Thymus (tissue), 11 donors: ENCODE measurements at regions not wholly inside any gene's neighbourhood (a gene's known extent, or its start where the extent isn't known, plus 50 kb on each side); places are given as distances from the start of the nearest gene placed in this dataset.
"Not testable (repeated sequence)": the region's sequence is repeated elsewhere in the genome, so short reads cannot be mapped to it uniquely, and the experiment has no call there.

Experiments
- DNase-seq, 9 donors: peaks; one replicate each; pipeline ENCODE4 v3.0.0-alpha.2; 2013; ENCODE audit warnings: low spot score in 9 of 9, low read depth in 6 of 9, missing footprints in 1 of 9
- H3K27ac ChIP-seq, 2 donors: one replicate each; pipeline ENCODE4 v1.5.1; 2013; ENCODE audit warnings: control low read depth in 1 of 2, low read depth in 1 of 2, low read length in 1 of 2, mild to moderate bottlenecking in 1 of 2, moderate library complexity in 1 of 2
- H3K27me3 ChIP-seq, 2 donors: one replicate each; pipeline ENCODE4 v1.5.1; 2013; ENCODE audit warnings: low read length in 1 of 2; ENCODE audit not compliant: control insufficient read depth in 2 of 2, insufficient read depth in 1 of 2
- H3K36me3 ChIP-seq, 2 donors: one replicate each; pipeline ENCODE4 v1.5.1; 2013; ENCODE audit warnings: low read length in 1 of 2, mild to moderate bottlenecking in 1 of 2, moderate library complexity in 1 of 2; ENCODE audit not compliant: control insufficient read depth in 2 of 2, insufficient read depth in 2 of 2
- H3K4me1 ChIP-seq, 2 donors: one replicate each; pipeline ENCODE4 v1.5.1; 2013; ENCODE audit warnings: low read length in 2 of 2; ENCODE audit not compliant: control insufficient read depth in 2 of 2, insufficient read depth in 2 of 2
- H3K4me3 ChIP-seq, 2 donors: one replicate each; pipeline ENCODE4 v1.5.1; 2013; ENCODE audit warnings: low read length in 2 of 2, control low read depth in 1 of 2, mild to moderate bottlenecking in 1 of 2
- H3K9me3 ChIP-seq, 2 donors: one replicate each; pipeline ENCODE4 v1.5.1; 2013; ENCODE audit warnings: low read length in 1 of 2, mild to moderate bottlenecking in 1 of 2; ENCODE audit not compliant: control insufficient read depth in 2 of 2, insufficient read depth in 1 of 2
- WGBS: extraction: QIAGEN DNeasy Blood & Tissue Kit; methylation state at CpG from one replicate; pipeline ENCODE4 v1.1.7; 2013; 5-methylcytosine and 5-hydroxymethylcytosine counted together
- donor health status: healthy.

DNA sequence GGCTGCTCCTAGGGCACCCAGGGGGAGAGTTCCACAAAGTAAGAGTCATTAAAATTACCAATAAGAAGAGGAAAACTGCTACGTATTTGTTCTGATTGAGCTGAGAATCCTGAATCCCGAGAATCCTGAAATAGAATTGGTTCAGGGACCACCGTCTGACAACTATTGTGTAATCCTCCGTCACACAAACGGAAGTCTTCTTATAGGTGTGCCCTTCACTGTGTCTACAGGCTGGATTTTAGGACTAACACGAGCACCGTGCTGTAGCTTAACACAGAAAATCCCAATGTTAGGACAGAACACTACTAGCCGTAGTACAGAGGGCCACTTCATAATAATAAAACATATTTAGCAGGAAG, 50.6 kb upstream of the RNF182 start:
- Histone ChIP-seq H3K27me3 (peaks cover 0 to 7% of the 10 kb centered on the region in 2 donors), H3K4me3 (peak overlapping the region; percentile 37 to 39), H3K9me3 (peaks cover 0 to 3% of the 10 kb centered on the region in 2 donors), H3K36me3 (no peaks in the 10 kb centered on the region), H3K27ac (no peak overlapping the region), H3K4me1 (peaks cover 5 to 16% of the 10 kb centered on the region in 2 donors)
- 87% methylated on average over 8 of the region's 8 CpGs for WGBS
- DNase-seq = no peak

DNA sequence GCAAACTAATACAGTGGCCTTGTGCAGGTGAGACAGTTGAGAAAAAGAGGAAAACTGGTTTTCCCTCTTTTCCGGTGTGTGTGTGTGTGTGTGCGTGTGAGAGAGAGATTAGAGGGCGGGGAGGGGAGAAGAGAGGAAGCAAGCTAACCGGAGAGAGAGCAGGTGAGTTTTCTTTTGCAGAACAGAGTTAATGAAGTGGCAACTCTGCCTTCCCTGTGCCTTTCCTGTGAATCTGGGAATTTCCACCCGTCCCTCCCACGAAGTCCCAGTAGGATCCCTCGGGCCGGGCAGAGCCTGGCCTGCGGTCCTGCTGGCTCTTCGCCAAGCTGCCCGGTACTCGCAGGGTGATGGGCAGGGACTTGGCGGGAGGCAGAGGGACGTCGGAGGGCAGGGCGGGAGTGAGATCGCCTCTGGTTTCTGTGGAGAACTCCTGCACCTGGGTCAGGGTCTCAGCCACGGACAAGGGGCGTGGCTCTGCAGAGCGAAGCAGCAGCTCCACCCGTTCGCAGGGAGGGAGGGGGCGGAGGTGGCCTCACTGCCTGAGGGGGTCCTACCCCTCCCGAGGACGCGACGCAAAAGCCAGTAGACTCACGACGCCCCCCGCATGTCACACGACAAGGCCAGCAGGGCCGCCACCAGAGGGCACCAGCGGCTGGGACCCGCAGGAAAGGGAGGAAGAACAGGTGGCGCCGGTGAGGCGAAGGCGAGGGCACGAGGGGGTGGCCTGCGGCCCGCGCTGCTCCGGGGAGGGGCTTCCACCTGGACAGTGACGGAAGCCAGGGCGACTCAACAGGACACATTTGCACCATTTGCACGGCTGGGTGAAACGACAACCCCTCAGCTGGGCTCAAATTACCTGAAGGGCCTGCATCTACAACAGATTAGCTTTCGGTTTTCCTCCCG, 51.2 kb upstream of the RNF182 start:
- DNase-seq = peak; percentile 35 to 87 (median 67)
- Histone ChIP-seq H3K4me3 (peak overlapping the region; percentile 37 to 39), H3K9me3 (peaks cover 0 to 3% of the 10 kb centered on the region in 2 donors), H3K27ac (no peak overlapping the region), H3K4me1 (peaks cover 5 to 16% of the 10 kb centered on the region in 2 donors), H3K27me3 (peaks cover 0 to 7% of the 10 kb centered on the region in 2 donors), H3K36me3 (no peaks in the 10 kb centered on the region)
- WGBS = 6% methylated on average over 49 of the region's 49 CpGs

DNA sequence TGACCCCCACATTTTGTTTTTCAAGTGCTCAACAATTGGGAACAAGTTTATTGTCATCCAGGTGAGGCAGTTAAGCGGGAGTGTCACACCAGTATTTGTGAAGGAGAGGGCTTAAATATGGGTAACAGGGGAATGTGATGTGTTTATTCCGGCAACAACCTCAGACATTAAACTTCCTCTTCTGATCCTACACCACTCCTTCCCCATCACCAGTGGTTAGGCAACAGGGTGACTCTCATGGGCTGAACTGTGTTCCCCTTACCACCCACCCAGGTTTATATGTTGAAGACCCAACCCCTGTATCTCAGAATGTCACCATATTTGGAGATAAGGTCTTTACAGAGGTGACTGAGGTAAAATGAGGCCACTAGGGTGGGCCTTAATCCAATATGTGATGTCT, 52.1 kb upstream of the RNF182 start:
- no peaks in the 10 kb centered on the region for H3K9me3 ChIP-seq
- peaks cover 5 to 16% of the 10 kb centered on the region in 2 donors for H3K4me1 ChIP-seq
- H3K36me3 ChIP-seq = no peaks in the 10 kb centered on the region
- H3K4me3 ChIP-seq = no peak overlapping the region
- no peak for DNase-seq
- H3K27me3 ChIP-seq = peaks cover 0 to 7% of the 10 kb centered on the region in 2 donors
- H3K27ac ChIP-seq = no peak overlapping the region
- WGBS = 72% methylated on average over 2 of the region's 2 CpGs

GRCh38 chr6:13872006-13872405, 52.7 kb upstream of the RNF182 start:
- not testable (repeated sequence) for H3K36me3 ChIP-seq, H3K4me3 ChIP-seq, DNase-seq, H3K27ac ChIP-seq, H3K27me3 ChIP-seq, H3K9me3 ChIP-seq
- H3K4me1 ChIP-seq = peaks cover 5 to 16% of the 10 kb centered on the region in 2 donors
- WGBS = 97% methylated on average over 23 of the region's 23 CpGs

DNA sequence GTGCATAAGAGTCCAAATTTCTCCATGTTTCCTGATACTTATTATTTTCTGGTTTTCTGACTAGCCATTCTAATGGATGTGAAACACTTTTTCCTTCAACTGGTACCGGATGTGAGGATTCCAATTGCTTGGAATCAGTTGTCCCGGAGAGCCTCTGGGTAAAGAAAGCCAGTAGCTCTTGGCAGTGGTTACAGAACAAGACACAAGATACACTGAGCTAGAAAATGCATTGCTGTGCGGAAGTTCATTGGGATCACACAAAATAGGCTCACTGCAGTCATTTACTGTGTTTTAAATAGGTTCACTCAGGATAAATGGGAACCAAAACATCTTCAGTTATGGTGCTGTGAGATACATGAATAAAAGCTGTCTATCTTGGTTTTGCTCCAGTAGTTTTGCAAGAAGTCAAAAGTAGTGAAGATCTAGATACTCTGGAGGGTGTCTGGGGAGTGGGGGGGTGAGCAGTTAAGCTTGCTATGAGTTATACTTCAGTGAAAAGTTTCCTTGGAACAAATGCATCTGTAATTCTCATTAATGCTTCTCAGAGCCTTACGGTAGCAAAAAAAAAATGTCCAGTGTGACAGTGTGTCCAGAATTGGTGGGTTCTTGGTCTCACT, 54.4 kb upstream of the RNF182 start:
- Histone ChIP-seq H3K4me3 (no peak overlapping the region), H3K9me3 (no peaks in the 10 kb centered on the region), H3K27me3 (peaks cover 0 to 7% of the 10 kb centered on the region in 2 donors), H3K27ac (no peak overlapping the region), H3K4me1 (peaks cover 5 to 16% of the 10 kb centered on the region in 2 donors), H3K36me3 (no peaks in the 10 kb centered on the region)
- DNase-seq = no peak
- 94% methylated on average over 4 of the region's 4 CpGs for WGBS

DNA sequence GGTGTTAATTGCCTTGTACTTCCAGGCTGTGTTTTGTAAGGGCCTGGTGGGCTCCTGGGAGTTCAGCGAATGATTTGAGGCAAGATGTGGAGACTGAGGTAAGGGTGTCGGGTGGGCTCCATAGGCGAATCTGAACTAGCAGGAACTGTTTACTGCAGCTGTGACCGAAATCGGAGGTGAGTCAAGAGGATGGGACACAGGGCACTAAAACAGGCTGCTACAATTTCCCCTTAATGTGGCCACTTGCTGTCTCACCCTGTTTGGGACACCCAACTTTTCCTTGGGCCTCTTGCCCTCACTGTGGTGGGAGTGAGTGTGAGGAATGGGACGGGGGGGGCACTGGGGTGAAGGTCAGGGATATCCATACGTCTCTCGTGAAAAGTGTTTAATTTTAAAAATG, 53.9 kb upstream of the MCUR1 start:
- 98% methylated on average over 8 of the region's 8 CpGs for WGBS
- H3K27me3 ChIP-seq = peaks cover 0 to 2% of the 10 kb centered on the region in 2 donors
- H3K4me1 ChIP-seq = peaks cover under 1 to 5% of the 10 kb centered on the region in 2 donors
- H3K4me3 ChIP-seq = no peak overlapping the region
- no peaks in the 10 kb centered on the region for H3K9me3 ChIP-seq
- no peaks in the 10 kb centered on the region for H3K36me3 ChIP-seq
- H3K27ac ChIP-seq = no peak overlapping the region
- no peak for DNase-seq

DNA sequence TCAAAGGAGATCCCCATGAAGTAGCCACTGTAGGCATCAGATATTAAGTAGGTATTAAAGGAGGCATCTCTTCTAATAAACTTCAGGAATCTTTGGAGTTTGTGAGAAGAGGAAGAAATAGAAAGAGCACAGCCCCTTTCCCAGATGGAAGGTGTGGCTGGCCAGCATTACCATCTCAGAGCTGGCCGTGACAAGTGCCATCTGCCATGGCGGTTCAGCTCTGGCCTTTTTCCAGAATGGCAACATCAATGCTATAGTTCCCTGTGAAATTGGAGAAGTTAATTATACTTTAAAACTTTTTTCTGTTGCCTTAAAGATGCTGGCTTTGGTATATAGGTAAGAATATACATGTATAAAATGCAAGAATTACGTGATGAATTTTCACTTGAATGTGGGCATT, 51.9 kb upstream of the MCUR1 start:
- H3K27ac ChIP-seq = no peak overlapping the region
- no peak for DNase-seq
- 96% methylated on average over 3 of the region's 3 CpGs for WGBS

GRCh38 chr6:13865141-13865540, 50.8 kb upstream of the MCUR1 start:
- no peaks in the 10 kb centered on the region for H3K36me3 ChIP-seq
- H3K9me3 ChIP-seq = peaks cover 3 to 7% of the 10 kb centered on the region in 2 donors
- H3K27ac ChIP-seq = no peak overlapping the region
- DNase-seq = no peak
- H3K4me3 ChIP-seq = no peak overlapping the region
- H3K27me3 ChIP-seq = peaks cover 3 to 14% of the 10 kb centered on the region in 2 donors
- peaks cover 0 to 2% of the 10 kb centered on the region in 2 donors for H3K4me1 ChIP-seq
- 64% methylated on average over 2 of the region's 2 CpGs for WGBS

More for the DNA sequence above, 51.9 kb upstream of the MCUR1 start:
- H3K9me3 ChIP-seq = peaks cover 0 to 4% of the 10 kb centered on the region in 2 donors
- no peaks in the 10 kb centered on the region for H3K36me3 ChIP-seq
- no peaks in the 10 kb centered on the region for H3K4me1 ChIP-seq
- no peak overlapping the region for H3K4me3 ChIP-seq
- peaks cover 0 to 2% of the 10 kb centered on the region in 2 donors for H3K27me3 ChIP-seq

DNA sequence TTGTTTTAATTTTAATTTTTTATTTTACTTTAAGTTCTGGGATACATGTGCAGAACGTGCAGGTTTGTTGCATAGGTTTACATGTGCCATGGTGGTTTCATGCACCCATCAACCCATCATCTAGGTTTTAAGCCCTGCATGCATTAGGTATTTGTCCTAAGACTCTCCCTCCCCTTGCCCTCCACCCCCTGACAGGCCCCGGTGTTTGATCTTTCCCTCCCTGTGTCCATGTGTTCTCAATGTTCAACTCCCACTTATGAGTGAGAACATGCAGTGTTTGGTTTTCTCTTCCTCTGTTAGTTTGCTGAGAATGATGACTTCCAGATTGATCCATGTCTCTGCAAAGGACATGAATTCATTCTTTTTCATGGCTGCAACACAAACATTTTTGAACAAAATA, 50.3 kb upstream of the MCUR1 start:
- peaks cover 8 to 19% of the 10 kb centered on the region in 2 donors for H3K27me3 ChIP-seq
- not testable (repeated sequence) for H3K4me3 ChIP-seq, DNase-seq, H3K9me3 ChIP-seq, H3K27ac ChIP-seq, H3K36me3 ChIP-seq, H3K4me1 ChIP-seq
- whole genome bisulfite sequencing = 90% methylated on average over 2 of the region's 2 CpGs
